CD4-positive, alpha-beta T cell treated with Interleukin-2 at 100 ng/mL for 4 hours (primary cell): ENCODE measurements at regions not wholly inside any gene's neighbourhood (a gene's known extent, or its start where the extent isn't known, plus 50 kb on each side); places are given as distances from the start of the nearest gene placed in this dataset.
"Not testable (repeated sequence)": the region's sequence is repeated elsewhere in the genome, so short reads cannot be mapped to it uniquely, and the experiment has no call there.

Source experiments
- DNase-seq: peaks from one replicate; pipeline ENCODE4 v3.0.0-alpha.2; 2020; ENCODE audit warnings: low spot score

GRCh38 chr13:22939157-22939556, 241.6 kb upstream of the SGCG start:
- no peak for DNase-seq

- no peak for DNase-seq
Observed at GRCh38 chr13:22940090-22940710, 240.6 kb upstream of the SGCG start.

DNA sequence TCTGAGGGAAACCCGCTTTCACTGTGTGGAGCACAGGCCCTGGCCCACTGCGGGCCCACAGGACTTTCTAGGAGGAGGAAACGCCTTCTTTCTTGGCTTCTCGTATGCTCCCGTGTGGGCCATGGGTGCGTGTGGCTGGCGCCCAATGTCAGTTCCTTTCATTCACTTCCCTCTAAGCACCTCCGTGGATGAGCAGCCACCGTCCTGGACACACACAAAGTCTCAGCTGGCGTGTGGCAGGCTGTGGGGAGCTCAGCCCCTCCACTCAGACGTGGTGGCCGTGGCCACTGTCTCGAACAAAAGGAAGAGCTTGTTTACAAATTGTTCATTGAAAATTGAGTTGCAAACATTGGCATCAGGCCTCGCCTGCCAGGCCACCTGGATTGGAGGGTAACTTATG, 240.0 kb upstream of the SGCG start:
- no peak for DNase-seq

DNA sequence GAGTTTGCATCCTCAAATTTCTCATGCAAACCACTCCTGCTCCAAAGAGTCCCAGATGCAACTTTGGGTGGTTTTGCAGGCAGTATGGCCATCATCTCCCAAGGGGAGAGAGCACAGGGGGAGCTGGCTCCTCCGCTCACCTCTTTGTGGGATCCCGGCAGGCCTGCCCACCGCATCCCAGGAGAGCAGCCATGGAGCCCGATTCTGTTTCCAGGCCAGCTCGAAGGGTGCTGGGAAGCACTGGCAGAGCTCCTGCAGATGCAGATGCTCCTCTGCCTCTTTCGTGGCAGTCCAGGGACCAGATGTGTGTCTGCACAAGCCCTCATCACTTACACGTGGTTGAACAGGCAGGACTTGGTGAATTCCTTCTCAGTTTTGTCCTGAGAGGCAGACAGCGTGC, 239.3 kb upstream of the SGCG start:
- DNase-seq = not testable (repeated sequence)

DNA sequence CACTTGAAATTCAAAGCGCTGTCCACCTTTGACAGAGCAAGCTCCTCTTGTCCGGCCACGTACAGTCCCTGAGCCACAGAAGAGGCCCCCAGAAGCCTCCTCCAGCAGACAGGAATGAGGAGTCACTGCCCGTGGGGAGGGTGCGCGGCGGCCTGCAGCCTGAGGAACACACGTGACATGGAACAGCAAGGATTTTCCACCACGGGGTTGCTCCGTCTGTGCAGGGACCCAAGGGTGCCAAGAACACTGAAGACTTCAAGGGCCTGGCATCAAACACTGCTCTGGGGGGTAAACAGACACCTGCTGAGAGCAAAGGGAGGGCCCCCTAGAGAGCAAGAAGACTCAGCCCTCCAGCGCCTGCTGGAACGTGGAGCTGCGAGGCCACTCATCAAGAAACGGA, 237.9 kb upstream of the SGCG start:
- not testable (repeated sequence) for DNase-seq

- DNase-seq = no peak
Observed at GRCh38 chr13:22944378-22944777, 236.4 kb upstream of the SGCG start.

- no peak for DNase-seq
Observed at GRCh38 chr13:22945321-22946226, 235.2 kb upstream of the SGCG start.

- DNase-seq = no peak
Observed at GRCh38 chr13:22948421-22948820, 232.4 kb upstream of the SGCG start.

DNA sequence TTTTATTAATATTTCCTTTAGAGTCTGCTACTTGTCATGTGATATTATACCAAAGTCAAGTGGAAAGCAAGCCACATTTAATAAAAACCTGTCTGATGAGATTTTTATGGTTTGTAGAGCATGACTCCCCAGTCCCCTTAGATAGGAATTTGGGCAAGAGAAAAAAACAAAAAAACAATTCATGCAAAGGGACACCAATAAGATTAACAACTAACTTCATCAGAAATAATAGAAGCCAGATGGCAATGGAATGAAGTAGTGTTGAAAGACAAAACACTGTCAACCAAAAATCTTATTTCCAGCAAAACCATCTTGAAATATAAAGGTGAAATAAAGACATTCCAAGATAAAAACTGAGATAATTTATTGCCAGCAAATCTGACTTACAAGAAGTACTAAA, 228.8 kb upstream of the SGCG start:
- DNase-seq = not testable (repeated sequence)

- DNase-seq = not testable (repeated sequence)
Observed at GRCh38 chr13:22955147-22955546, 225.6 kb upstream of the SGCG start.

GRCh38 chr13:22956456-22957115, 224.2 kb upstream of the SGCG start:
- not testable (repeated sequence) for DNase-seq

- DNase-seq = not testable (repeated sequence)
Observed at GRCh38 chr13:22959859-22960258, 220.9 kb upstream of the SGCG start.

DNA sequence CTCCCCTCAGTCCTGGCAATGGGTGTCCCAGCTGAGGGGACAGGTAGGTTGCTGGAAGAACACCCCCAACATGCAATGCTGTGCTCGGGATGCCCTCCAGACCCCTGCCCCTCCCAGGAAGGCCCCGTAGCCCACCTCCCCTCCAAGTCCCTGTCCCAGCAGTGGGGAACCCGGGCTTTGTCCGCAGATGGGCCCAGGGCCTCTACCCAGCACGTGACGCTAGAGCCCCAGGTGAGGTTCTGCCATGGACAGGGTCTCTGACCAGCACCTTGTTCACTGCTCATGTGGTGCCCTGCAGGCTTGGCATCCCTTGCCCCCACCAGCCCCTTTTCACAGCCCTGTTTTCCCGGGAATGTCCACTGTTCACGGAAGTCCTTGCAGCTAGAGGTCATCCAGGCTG, 220.0 kb upstream of the SGCG start:
- no peak for DNase-seq

- DNase-seq = not testable (repeated sequence)
Observed at GRCh38 chr13:22961342-22961741, 219.4 kb upstream of the SGCG start.

DNA sequence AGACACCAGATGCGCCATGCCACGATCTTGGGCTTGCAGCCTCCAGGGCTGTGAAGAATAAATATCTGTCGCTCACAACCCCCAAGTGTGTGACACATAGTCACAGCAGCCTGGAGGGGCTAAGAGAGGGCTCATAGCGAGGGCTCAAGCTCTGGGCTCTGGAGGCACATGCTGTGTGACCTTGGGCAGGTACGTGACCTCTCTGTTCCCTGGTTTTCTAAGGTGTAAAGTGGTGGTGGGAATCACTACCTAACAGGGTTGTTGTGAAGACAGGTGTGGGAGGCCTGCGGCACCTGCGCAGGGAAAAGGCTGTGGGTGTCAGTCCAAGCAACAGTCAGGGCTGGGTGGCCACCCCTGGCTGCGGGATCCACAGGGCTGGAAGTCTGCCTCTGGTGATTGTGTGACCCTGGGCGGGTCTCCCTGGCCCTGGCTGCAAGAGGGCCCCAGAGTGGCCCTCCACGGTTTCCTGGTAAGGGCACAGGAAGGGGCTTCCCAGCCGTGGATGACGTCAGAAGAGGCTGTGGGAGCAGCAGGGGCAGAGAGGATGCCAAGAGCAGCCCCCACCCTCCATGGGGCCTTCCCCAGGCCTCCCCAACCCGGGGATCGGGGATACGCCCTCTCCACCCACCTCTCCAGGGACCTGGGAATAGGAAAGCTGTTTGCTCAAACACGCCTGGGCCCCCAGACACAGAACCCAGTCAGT, 218.8 kb upstream of the SGCG start:
- no peak for DNase-seq

DNA sequence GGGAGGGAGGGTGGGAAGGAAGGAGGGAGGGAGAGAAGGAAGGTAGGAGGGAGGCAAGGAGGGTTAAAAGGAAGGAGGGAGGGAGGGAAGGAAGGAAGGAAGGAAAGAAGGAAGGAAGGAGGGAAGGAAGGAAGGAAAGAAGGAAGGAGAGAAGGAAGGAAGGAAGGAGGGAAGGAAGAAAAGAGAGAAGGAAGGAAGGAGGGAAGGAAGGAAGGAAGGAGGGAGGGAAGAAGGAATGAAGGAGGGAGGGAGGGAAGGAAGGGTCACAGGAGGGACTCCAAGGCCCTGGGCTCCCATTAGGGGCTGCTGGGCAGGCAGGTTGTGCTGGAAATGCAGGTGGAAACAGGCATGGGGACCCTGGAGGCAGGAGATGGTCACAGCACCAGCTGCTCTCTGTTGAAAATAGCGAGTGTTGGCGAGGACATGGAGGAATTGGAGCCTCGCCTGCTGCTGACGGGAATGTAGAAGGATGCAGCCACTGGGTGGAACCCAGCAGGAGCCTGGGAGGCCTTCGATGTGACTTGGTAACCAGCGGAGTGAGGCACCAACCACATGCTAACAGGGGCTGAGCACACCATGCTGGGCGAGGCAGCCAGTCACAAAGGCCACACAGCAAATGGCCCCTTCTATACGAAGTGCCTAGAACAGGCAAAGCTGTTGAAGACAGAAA, 217.3 kb upstream of the SGCG start:
- DNase-seq = not testable (repeated sequence)

- DNase-seq = no peak
Observed at GRCh38 chr13:22964245-22964966, 216.4 kb upstream of the SGCG start.

DNA sequence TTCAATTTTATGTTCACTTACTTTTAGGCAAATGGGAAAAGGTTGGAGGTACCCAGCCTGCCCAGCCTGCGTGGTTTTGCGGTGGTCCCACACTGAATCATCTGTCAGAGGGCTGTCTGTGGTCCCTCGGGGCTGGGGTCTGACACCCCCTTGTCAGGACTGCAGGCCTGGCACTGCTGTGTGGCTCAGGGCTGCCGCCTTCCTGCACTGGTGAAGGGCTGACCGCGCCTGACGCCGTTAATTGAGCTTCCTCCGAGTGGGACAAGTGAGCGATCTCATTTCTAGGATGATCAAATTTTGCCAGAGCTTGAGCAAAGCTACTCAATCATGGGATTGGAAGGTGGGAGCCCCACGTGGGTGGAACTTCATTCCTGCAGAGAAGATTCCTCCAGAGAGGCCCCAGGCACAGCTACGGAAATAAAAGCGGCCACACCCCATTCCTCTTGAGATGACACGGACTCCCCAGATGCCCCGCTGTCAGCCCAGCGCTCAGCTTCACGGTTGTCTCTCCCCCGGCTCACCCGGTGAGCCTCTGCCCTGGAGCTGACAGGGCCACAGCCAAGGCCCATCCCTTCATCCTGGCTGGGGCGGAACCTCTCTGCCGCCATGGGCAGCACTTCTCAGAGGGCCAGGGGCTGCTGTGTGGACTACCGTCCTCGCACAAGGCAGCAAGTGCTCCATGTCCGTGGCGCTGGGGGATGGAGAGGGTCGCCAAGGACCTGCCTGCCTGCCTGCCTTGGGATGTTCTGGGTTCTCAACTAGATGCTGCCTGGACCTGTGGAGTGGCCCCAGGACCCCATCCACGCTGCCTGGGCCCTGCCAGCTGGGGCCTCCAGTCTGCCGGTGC, 215.5 kb upstream of the SGCG start:
- not testable (repeated sequence) for DNase-seq

GRCh38 chr13:22965858-22966239, 214.9 kb upstream of the SGCG start:
- not testable (repeated sequence) for DNase-seq

DNA sequence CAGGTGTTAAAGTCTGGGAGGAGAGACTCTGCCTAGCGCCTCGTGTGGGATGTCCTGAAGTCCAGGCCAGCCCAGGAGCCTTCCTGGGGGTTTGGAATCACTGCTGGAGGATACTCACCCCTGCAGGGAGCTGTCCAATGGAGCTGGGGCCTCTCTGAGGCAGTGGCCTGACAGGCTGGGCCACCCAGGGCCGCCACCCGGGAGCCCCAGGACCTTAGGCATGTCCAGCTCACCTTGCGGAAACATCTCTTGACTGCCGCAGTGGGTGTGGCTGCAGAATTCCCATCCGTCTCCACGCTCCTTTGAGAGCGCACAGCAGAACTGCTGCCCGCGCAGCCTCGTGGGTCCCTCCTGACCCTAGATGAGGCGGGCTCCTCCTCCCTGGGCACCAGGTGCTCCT, 214.0 kb upstream of the SGCG start:
- DNase-seq = not testable (repeated sequence)
